ENCODE measurements at regions not wholly inside any gene's neighbourhood (a gene's known extent, or its start where the extent isn't known, plus 50 kb on each side); places are given as distances from the start of the nearest gene placed in this dataset.

DNA sequence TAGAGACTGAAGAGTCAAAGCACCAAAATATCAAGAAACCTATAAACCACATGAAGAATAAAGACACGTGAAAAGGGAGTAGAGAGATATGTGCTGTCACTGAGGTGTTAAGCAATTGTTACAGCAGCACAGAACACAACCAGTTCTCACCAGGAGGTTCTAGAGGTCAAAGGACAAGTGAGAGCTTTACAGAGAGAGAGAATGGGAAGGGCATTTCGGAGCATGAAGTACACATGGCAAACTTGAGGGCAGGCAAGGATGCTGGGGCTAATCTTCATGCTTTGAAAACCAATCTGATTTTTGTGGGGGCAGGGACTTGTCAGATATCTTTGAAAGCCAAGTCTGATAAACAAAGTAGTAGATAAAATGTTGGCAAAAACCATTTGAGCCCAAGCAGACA lies 142.3 kb upstream of the NRSN1 start:
- TF ChIP-seq, protein P1, sequence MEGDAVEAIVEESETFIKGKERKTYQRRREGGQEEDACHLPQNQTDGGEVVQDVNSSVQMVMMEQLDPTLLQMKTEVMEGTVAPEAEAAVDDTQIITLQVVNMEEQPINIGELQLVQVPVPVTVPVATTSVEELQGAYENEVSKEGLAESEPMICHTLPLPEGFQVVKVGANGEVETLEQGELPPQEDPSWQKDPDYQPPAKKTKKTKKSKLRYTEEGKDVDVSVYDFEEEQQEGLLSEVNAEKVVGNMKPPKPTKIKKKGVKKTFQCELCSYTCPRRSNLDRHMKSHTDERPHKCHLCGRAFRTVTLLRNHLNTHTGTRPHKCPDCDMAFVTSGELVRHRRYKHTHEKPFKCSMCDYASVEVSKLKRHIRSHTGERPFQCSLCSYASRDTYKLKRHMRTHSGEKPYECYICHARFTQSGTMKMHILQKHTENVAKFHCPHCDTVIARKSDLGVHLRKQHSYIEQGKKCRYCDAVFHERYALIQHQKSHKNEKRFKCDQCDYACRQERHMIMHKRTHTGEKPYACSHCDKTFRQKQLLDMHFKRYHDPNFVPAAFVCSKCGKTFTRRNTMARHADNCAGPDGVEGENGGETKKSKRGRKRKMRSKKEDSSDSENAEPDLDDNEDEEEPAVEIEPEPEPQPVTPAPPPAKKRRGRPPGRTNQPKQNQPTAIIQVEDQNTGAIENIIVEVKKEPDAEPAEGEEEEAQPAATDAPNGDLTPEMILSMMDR (IDR thresholded peaks at IDR 0.05): no peak
- TF ChIP-seq, protein P2, sequence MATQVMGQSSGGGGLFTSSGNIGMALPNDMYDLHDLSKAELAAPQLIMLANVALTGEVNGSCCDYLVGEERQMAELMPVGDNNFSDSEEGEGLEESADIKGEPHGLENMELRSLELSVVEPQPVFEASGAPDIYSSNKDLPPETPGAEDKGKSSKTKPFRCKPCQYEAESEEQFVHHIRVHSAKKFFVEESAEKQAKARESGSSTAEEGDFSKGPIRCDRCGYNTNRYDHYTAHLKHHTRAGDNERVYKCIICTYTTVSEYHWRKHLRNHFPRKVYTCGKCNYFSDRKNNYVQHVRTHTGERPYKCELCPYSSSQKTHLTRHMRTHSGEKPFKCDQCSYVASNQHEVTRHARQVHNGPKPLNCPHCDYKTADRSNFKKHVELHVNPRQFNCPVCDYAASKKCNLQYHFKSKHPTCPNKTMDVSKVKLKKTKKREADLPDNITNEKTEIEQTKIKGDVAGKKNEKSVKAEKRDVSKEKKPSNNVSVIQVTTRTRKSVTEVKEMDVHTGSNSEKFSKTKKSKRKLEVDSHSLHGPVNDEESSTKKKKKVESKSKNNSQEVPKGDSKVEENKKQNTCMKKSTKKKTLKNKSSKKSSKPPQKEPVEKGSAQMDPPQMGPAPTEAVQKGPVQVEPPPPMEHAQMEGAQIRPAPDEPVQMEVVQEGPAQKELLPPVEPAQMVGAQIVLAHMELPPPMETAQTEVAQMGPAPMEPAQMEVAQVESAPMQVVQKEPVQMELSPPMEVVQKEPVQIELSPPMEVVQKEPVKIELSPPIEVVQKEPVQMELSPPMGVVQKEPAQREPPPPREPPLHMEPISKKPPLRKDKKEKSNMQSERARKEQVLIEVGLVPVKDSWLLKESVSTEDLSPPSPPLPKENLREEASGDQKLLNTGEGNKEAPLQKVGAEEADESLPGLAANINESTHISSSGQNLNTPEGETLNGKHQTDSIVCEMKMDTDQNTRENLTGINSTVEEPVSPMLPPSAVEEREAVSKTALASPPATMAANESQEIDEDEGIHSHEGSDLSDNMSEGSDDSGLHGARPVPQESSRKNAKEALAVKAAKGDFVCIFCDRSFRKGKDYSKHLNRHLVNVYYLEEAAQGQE (IDR thresholded peaks at IDR 0.05): no peak
- no peak for TF ChIP-seq EP300 (IDR thresholded peaks at IDR 0.05)

Data from A549 (cell line).